Right ventricle myocardium inferior (tissue), 1 donor: ENCODE measurements at regions not wholly inside any gene's neighbourhood (a gene's known extent, or its start where the extent isn't known, plus 50 kb on each side); places are given as distances from the start of the nearest gene placed in this dataset.

Experiments used
- ATAC-seq: fragments of 200-7000 bp; cut with Tn5 transposase; one replicate; pipeline ENCODE4 v1.9.1; 2020; ENCODE audit warnings: mild to moderate bottlenecking, moderate library complexity
- DNase-seq: peaks from one replicate; pipeline ENCODE4 v3.0.0; 2021; ENCODE audit errors: missing footprints
- intact Hi-C: fragments of 100-400 bp; cut with DNase I; formaldehyde crosslinking; loops from one replicate; pipeline ENCODE4 v1.11.0; 2022
- donor health status: DM: no; HTN: yes; CAD: no; lungs with severe emphysema.

DNA sequence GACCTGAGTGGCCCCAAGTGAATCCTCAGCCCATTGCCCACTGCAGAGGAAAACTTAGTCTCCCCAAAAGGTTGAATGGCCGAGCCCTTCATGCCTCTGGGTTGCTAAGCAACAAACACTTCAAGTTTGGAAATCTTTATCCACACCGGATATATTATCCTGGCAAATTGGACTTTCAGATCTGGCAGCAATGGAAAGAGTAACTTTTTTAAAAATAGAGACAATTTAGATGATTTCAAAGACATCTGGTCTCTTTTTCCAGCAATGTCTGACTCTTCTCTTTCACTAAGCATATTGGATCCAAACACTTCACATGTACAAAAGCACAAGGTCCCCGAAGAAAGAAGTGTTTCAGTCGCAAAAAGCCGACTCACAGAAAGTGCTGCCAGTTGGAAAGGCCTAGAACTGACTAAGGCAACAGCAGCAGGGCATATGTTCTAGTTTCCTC, 505.3 kb downstream of the SOX6 start:
- intact Hi-C loops: no loop called here
- ATAC-seq: peak; percentile 71
- DNase-seq: no peak

- intact Hi-C loops: no loop called here
- DNase-seq (no peak), ATAC-seq (no peak)
Measured at GRCh38 chr11:15852179-15852578, 504.2 kb downstream of the SOX6 start.

DNA sequence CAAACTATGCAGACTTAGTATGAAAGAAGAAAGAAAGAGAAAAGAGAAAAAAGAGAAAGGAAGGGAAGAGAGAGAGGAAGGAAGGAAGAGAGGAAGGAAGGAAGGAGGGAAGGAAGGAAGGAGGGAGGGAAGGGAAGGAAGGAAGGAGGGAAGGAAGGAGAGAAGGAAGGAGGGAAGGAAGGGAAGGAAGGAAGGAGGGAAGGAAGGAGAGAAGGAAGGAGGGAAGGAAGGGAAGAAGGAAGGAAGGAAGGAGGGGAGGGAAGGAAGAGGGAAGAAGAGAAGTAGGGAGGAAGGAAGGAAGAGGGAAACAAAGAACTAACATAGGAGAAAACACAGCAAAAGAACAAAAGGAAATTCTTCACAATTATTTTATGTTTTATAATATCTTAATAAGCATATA, 502.1 kb downstream of the SOX6 start:
- ATAC-seq (no peak), DNase-seq (no peak)
- intact Hi-C loops: no loop called here

- DNase-seq (no peak), ATAC-seq (no peak)
- intact Hi-C loops: no loop called here
Measured at GRCh38 chr11:15858881-15859280, 497.5 kb downstream of the SOX6 start.

DNA sequence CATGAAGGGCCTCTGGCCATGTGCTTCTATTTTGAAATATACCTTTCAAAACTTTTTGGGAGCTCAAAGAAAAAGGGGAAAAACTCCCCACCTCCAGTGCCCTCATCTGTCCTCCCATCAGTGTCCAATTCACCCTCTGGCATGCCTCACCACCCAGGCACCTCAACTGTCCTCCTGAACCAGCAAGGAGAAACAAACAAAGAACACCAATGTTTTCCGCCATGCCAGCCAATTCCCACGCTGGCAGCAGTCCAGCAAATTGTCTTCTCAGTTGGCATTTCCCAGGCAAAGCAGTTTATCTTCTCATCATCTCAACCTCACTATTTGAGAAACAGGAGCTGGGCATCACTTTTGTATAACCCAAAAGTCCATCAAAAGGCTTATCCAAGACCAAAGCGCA, 496.9 kb downstream of the SOX6 start:
- no peak for ATAC-seq
- DNase-seq: no peak
- intact Hi-C loops: no loop called here

GRCh38 chr11:15861256-15861655, 495.1 kb downstream of the SOX6 start:
- ATAC-seq (no peak), DNase-seq (no peak)
- intact Hi-C loops: no loop called here

- DNase-seq (no peak), ATAC-seq (peak; percentile 50)
- intact Hi-C loops: no loop called here
Measured at GRCh38 chr11:15863411-15863810, 492.9 kb downstream of the SOX6 start.

DNA sequence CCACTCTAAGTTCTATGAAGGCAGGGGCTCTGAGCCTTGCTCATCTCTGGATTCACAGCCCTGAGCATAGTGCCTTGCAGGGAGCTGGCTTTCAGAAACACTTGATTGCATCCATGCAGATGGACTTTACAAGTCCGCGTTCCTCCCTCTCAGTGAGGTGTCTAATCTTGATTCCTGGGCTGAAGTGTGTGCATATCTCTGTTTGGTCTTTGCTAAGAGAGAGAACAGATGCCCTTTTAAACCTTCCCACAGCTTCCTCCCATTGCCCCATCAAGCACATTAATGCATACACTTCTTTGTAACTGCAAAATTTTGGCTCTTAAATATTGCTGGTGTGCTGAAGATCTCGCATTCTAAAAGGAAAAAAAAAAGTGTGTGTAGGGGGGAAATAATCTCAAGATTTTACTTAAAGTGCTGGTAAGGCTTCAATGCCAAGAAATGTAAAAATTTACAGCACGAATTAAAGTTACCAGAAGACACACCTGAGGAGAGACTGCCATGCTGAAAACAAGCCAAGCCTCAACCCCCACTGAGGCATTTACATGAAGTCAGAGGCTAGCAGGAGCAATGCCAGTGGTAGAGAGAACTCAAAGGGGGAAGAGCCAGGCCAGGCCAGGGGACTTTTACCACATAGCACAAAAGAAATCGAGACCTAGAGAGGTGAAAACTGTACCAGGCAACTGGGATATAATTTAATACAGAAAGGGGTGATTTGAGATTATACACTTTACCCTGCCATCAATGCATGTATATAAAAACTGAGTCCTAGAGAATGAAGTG, 492.1 kb downstream of the SOX6 start:
- ATAC-seq (no peak), DNase-seq (no peak)
- intact Hi-C loops: no loop called here

DNA sequence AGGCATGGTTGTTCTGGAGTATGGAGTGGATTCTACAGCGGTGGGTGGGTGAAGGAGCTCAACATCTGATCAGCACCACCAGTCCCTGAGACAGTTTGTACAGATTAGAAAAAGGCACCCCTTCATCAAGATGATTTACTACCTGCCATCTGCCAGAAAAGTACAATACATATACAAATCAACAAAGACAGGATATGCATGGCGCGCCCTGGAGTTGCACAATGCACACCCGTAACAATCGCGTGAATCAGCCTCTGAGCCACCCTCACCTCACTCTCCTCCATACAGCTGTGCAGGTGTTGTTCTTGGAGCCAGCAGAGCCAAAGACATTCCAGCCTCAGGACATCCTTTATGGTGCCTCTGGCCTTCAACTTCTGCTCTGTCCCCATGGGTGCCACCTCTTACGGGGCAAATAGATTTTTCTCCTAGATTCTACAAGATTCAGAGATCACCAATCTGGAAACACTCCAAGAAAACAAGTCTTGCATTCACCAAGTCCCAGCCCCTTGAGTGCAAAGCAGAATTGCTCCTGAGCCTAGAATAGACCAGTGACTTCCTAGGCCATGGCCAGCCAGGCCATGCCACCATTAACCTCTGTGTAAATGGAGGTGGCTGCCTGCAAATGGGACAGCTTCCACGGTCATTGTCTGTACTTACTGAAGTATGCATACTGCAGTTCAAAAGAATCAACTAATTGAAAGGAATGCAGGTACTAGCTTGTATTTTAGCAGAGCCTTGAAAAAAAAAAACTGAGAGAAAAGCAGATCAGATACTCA, 490.9 kb downstream of the SOX6 start:
- ATAC-seq (no peak), DNase-seq (no peak)
- intact Hi-C loops: no loop called here

DNA sequence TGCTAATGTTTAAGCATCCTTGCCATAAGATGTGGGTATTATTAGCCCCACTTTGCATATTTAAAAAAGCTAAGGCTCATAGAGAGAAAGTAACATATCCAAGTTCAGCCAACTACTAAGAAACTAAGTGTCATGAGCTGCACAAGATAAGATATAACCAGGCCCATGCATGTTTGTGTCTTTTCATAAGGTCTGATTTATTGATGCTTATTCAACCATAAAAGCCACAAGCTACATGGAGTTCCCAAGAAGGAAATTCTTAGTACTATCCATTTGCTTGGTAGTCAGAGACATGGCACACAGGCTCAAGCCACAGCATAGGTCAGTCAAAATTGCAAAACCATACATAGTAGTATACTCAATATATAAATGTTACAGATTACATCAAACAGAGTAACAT, 488.5 kb downstream of the SOX6 start:
- intact Hi-C loops: no loop called here
- no peak for ATAC-seq

GRCh38 chr11:15870911-15871310, 485.4 kb downstream of the SOX6 start:
- no peak for DNase-seq
- intact Hi-C loops: no loop called here

More for the DNA sequence above, 488.5 kb downstream of the SOX6 start:
- no peak for DNase-seq

GRCh38 chr11:15871904-15872626, 484.3 kb downstream of the SOX6 start:
- intact Hi-C loops: no loop called here
- no peak for ATAC-seq
- DNase-seq: no peak

More at GRCh38 chr11:15870911-15871310, 485.4 kb downstream of the SOX6 start:
- ATAC-seq: no peak

GRCh38 chr11:15873501-15873900, 482.8 kb downstream of the SOX6 start:
- DNase-seq (no peak), ATAC-seq (no peak)
- intact Hi-C loops: no loop called here

DNA sequence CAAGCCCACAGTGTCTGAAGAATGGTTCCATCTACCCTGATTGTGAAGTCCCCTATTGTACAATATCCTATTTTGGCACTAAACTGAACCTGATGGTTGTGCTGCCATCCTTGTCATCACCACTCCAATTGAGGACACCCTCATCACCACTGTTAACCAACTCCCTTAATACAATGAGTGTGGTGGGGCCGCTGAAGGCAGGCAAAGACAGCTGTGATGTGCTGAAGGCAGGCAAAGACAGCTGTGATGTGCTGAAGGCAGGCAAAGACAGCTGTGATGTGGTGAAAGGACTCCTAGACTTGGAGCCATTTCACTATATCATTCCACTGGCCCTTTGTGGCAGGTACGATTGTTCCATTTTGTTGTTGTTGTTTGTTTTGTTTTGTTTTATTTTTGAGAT, 481.6 kb downstream of the SOX6 start:
- DNase-seq (no peak), ATAC-seq (no peak)
- intact Hi-C loops: no loop called here

DNA sequence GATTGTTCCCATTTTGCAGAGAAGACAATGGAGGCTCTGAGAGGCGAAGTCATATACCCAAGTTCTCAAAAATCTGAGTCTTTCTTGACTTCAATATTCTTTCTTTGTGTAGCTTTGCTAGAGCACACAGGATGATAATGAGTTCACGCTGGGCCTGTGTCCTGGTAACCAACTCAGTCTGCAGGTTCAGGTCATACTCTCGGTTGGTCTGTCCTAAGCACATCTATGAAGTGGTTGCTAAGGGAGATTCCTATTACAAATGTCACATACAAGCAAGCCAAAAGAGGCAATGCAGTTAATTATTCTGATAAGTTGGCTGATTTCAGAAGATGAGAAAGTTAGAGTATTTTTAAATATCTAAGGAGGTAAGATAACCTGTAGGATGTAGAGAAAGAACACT, 481.0 kb downstream of the SOX6 start:
- ATAC-seq: no peak
- no peak for DNase-seq
- intact Hi-C loops: no loop called here

- DNase-seq: no peak
- intact Hi-C loops: no loop called here
- no peak for ATAC-seq
Measured at GRCh38 chr11:15875943-15876342, 480.4 kb downstream of the SOX6 start.

- intact Hi-C loops: no loop called here
- DNase-seq (no peak), ATAC-seq (no peak)
Measured at GRCh38 chr11:15878756-15879155, 477.6 kb downstream of the SOX6 start.

- intact Hi-C loops: loop anchor here (10.0 kb wide), 1 partner anchor 55 kb away; no protein-coding TSS in a partner anchor
- ATAC-seq: no peak
- DNase-seq: no peak
Measured at GRCh38 chr11:15880291-15880690, 476.1 kb downstream of the SOX6 start.

- ATAC-seq (no peak), DNase-seq (no peak)
- intact Hi-C loops: loop anchor here (10.0 kb wide), 1 partner anchor 58 kb away; no protein-coding TSS in a partner anchor
Measured at GRCh38 chr11:15882876-15883454, 473.4 kb downstream of the SOX6 start.
